ENCODE measurements at regions not wholly inside any gene's neighbourhood (a gene's known extent, or its start where the extent isn't known, plus 50 kb on each side); places are given as distances from the start of the nearest gene placed in this dataset.

DNA sequence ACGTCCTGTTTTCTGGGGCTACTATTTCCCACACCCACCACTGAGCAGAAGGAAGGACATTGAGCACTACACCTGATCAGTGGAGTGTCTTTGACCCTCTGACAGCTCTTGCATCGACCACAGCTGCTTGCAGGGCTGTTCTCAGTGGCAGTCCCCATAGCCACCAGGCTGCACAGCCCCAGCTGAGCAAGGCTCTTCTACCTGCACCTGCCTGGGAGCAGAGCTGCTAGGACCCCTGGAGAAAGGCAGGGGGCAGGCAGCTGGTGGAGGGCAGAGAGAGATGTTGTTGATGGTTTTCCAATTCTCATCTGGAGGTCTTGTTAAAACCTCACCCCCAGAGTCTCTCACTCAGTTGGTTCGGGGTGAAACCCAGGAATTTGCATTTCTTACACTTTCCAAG lies 361.8 kb upstream of the ZNF507 start:
- TF ChIP-seq CTCF (IDR thresholded peaks at IDR 0.05): no peak
- TF ChIP-seq POLR2A (IDR thresholded peaks at IDR 0.05): no peak
